ENCODE measurements at regions not wholly inside any gene's neighbourhood (a gene's known extent, or its start where the extent isn't known, plus 50 kb on each side); places are given as distances from the start of the nearest gene placed in this dataset.

DNA sequence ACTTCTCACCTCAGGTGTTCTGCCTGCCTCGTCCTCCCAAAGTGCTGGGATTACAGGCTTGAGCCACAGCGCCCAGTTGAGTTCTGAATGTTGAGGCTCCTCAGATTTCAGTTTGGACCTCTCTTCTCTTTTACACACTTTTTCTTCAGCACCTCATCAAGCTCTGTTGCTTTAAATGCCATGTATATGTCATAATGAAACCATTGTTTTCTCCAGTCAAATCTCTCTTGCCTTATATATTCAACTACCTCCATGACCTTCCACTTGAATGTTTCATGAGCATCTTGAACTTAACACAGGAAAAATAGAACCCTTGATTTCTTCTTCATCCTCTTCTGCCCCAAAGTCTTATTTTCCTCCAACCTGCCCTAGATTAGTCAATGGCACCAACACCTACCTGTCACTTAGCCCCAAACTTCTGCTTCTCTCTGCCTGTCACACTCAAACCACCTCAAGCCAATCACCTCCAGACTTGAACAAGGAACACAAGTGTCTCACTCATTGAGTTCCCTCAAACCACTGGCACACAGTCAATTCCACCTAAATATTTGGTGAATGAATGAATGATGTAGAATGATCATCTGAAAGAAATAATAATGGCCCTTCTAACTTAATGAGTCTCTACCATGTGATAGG, 161.0 kb upstream of the SGK1 start:
- no peaks in the 10 kb centered on the region for H3K36me3 Mint-ChIP-seq
- no peaks in the 10 kb centered on the region for H3K9me3 Mint-ChIP-seq
- ChIA-PET CTCF (interaction anchor here (1.4 kb wide), 1 partner anchor 161 kb away, joined by 3 read pairs; no protein-coding TSS in a partner anchor), POLR2A (no interaction called here)
- no peak for DNase-seq
- intact Hi-C loops (cut with micrococcal nuclease): no loop called here
- peaks cover 2% of the 10 kb centered on the region for H3K4me1 Mint-ChIP-seq (ENCODE audit: low read depth)
- no peak overlapping the region for H3K27ac Mint-ChIP-seq
- H3K27me3 Mint-ChIP-seq: no peaks in the 10 kb centered on the region
- H3K4me3 Mint-ChIP-seq: no peak overlapping the region

DNA sequence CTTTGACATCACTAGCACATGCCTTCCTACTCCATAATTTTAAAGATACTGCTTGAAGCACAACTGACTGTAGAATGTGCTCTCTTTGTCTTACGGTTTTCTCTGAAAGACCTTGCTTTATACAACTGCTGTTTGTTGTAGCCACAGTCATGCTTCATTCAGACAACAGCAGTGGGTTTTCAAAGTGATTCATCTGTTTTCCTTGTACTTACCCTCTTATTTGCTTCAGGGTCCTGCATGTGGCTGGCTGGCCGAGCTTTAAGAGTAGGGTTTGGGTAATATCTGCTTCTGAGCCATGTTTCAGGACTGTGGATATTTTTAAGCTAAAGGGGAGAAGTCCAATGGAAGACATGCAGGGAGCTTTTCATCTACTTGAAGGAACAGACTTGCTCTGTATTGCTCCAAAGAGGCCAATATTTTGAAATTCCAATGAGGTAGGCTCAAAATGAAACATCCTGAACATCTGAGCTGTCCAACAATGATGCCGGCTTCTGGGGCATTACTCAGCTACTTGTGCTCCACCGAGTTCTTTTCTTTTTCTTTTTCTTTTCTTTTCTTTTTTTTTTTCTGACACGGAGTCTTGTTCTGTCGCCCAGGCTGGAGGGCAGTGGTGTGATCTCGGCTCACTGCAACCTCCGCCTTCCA, 160.2 kb upstream of the SGK1 start:
- Mint-ChIP-seq H3K4me3 (no peak overlapping the region), H3K9me3 (no peaks in the 10 kb centered on the region), H3K27ac (no peak overlapping the region), H3K27me3 (no peaks in the 10 kb centered on the region), H3K4me1 (ENCODE audit: low read depth) (peaks cover 2% of the 10 kb centered on the region), H3K36me3 (no peaks in the 10 kb centered on the region)
- POLR2A ChIA-PET: no interaction called here
- DNase-seq: no peak
- CTCF ChIA-PET: interaction anchor here (1.4 kb wide), 1 partner anchor 162 kb away, joined by 3 read pairs; no protein-coding TSS in a partner anchor
- intact Hi-C loops (cut with micrococcal nuclease): no loop called here

DNA sequence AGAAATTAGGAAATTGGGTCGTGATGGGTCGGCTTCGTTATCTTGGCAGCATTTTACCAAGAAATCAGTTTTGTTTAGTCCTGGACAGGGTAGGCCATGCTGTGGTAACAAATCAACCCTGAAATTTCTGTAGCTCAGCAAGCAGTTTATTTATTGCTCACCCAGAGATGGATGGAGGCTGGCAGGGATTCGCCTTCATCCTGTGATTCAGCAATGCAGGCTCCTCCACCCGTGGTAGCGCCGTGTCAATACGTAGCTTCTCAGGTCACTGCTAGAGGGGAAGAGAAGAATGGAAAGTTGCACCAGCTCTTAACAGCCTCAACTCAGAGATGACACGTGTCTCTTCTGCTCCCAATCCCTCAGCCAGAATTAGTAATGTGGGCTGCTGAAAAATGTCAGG, 157.0 kb upstream of the SGK1 start:
- CTCF ChIA-PET: interaction anchor here (1.0 kb wide), 1 partner anchor 166 kb away, joined by 3 read pairs; no protein-coding TSS in a partner anchor
- intact Hi-C loops (cut with micrococcal nuclease): no loop called here
- H3K27me3 Mint-ChIP-seq: no peaks in the 10 kb centered on the region

DNA sequence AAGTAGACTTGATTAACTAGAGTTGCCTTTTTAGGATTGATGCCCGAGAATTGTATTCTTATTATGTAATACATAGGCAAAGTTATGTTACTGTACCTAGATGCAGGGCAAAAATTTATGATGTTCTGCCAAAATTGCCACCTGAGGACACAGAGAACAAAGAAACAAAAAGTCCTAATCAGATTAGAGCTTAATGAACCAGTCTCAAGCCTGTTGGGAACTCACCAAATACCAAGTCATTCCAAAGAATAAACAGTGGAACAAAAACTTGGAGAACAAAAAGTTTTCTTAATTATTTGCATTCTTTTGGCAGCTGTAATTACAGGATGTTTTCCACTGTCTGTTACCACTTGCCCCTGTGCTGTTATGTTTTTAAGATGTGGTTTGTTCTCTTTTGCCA, 154.7 kb upstream of the SGK1 start:
- Mint-ChIP-seq H3K9me3 (no peaks in the 10 kb centered on the region), H3K27me3 (no peaks in the 10 kb centered on the region), H3K4me1 (ENCODE audit: low read depth) (no peaks in the 10 kb centered on the region), H3K27ac (no peak overlapping the region), H3K4me3 (no peak overlapping the region), H3K36me3 (no peaks in the 10 kb centered on the region)
- ChIA-PET CTCF (interaction anchor here (1.0 kb wide), 1 partner anchor 349 kb away, joined by 3 read pairs; no protein-coding TSS in a partner anchor), POLR2A (no interaction called here)
- intact Hi-C loops (cut with micrococcal nuclease): no loop called here
- no peak for DNase-seq

More for the DNA sequence above, 157.0 kb upstream of the SGK1 start:
- Mint-ChIP-seq H3K27ac (no peak overlapping the region), H3K4me3 (no peak overlapping the region), H3K9me3 (no peaks in the 10 kb centered on the region), H3K4me1 (ENCODE audit: low read depth) (no peaks in the 10 kb centered on the region), H3K36me3 (no peaks in the 10 kb centered on the region)
- DNase-seq: no peak
- POLR2A ChIA-PET: no interaction called here

DNA sequence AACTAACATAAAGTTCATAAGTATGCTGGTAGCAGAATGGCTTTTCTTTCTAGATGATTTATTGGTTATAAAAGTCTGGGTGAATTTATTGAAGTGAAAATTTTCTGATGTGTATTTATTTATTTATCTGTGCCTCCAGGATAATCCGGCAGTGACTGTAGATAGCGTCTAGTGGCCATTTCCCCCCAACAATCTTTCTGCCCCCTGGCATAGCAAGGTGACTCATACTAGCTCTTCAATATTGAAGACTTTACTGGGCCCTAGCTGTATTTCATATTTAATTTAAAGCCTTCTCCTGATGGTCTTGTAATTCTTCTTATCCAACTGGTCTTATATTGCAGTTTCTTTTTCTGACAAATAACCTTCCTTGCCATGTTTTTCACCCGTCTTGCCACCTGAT, 154.1 kb upstream of the SGK1 start:
- ChIA-PET CTCF (interaction anchor here (1.0 kb wide), 1 partner anchor 349 kb away, joined by 3 read pairs; no protein-coding TSS in a partner anchor), POLR2A (no interaction called here)
- H3K9me3 Mint-ChIP-seq: no peaks in the 10 kb centered on the region
- no peaks in the 10 kb centered on the region for H3K27me3 Mint-ChIP-seq
- intact Hi-C loops (cut with micrococcal nuclease): no loop called here
- H3K4me1 Mint-ChIP-seq (ENCODE audit: low read depth): no peaks in the 10 kb centered on the region
- no peaks in the 10 kb centered on the region for H3K36me3 Mint-ChIP-seq
- H3K27ac Mint-ChIP-seq: no peak overlapping the region
- DNase-seq: no peak
- no peak overlapping the region for H3K4me3 Mint-ChIP-seq

DNA sequence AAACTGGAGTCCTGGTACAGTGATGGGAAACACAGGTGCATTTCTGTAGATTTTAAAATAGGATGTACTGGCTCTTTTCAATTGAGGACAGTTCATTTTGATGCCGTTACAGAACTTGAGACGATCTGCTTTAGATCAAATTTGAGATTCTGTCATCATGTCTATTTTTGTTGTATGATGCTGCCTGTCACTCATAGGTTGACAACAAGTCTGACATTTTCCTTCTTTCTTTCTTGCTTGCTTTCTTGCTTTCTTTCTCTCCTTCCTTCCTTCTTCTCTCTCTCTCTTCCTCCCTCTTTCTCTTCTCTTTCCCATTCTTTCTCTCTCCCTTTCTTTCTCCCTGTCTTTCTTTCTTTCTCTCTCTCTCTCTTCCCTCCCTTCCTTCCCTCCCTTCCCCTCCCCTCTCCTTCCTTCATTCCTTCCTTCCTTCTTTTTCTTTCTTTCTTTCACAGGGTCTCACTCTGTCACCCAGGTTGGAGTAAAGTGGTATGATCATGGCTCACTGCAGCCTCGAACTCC, 152.6 kb upstream of the SGK1 start:
- Mint-ChIP-seq H3K27me3 (no peaks in the 10 kb centered on the region), H3K4me1 (ENCODE audit: low read depth) (no peaks in the 10 kb centered on the region), H3K36me3 (no peaks in the 10 kb centered on the region), H3K27ac (no peak overlapping the region), H3K4me3 (no peak overlapping the region), H3K9me3 (no peaks in the 10 kb centered on the region)
- no peak for DNase-seq
- CTCF ChIA-PET: no interaction called here
- POLR2A ChIA-PET: no interaction called here
- intact Hi-C loops (cut with micrococcal nuclease): no loop called here

DNA sequence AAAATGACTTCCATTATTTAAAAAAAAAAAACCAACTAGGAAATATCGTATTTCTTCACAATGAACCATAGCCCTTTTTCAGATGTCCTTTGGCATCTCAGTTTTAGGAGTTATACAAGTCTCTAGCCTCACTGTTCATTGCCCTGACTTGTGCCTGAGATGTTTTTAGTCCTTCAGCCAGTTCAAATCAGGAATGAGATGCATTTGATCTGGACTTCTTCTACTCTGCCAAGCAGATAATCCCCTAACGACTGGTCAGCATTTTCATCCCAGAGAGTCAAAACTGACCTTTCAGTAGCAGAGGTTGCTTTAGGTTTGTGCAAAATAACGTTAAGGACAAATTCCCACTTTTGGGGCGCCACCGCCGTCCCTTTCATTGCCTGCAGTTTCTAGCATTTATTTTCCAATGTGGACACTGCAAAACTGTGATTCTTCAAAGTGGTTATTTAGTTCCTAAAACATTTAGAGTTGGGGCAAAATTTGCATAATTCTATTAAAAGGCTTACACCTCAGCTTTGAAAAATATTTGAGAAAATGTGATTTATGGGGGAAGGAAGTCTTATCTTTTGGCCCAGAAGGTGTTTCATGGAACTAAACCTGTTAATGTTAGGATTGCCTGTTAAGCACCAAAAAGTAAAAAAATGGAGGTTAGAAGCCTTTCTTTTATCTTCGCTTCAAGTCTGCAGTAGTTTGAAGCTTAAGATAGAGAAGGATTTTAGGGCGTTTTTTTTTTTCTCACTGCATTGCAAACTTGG, 152.0 kb upstream of the SGK1 start:
- POLR2A ChIA-PET: no interaction called here
- no peak overlapping the region for H3K4me3 Mint-ChIP-seq

DNA sequence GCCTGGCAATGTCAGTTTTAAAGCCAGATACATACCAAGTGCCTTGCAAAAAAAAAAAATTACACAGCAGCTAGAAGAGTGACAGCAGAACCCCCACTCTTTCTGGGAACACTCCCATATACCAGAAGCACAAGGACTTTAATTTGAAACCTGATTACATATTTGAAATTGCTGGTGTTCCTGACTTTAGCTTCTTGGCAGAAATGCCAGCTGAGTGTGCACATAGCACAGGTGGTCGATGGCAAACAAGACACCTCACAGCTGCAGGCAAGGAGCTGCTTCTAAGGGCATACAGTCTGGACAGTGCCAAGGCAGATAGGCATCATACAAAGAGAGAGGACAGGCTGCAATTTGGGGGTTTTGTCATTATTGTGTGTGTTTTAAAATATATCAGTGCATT, 150.7 kb upstream of the SGK1 start:
- Mint-ChIP-seq H3K27me3 (no peaks in the 10 kb centered on the region), H3K4me1 (ENCODE audit: low read depth) (peaks cover 4% of the 10 kb centered on the region), H3K36me3 (no peaks in the 10 kb centered on the region), H3K27ac (no peak overlapping the region), H3K9me3 (no peaks in the 10 kb centered on the region), H3K4me3 (no peak overlapping the region)
- CTCF ChIA-PET: no interaction called here
- POLR2A ChIA-PET: no interaction called here
- intact Hi-C loops (cut with micrococcal nuclease): no loop called here
- DNase-seq: no peak

More for the DNA sequence above, 152.0 kb upstream of the SGK1 start:
- no peak for DNase-seq
- Mint-ChIP-seq H3K4me1 (ENCODE audit: low read depth) (peaks cover under 1% of the 10 kb centered on the region), H3K9me3 (no peaks in the 10 kb centered on the region), H3K27me3 (no peaks in the 10 kb centered on the region), H3K27ac (no peak overlapping the region), H3K36me3 (no peaks in the 10 kb centered on the region)
- intact Hi-C loops (cut with micrococcal nuclease): no loop called here
- CTCF ChIA-PET: no interaction called here

DNA sequence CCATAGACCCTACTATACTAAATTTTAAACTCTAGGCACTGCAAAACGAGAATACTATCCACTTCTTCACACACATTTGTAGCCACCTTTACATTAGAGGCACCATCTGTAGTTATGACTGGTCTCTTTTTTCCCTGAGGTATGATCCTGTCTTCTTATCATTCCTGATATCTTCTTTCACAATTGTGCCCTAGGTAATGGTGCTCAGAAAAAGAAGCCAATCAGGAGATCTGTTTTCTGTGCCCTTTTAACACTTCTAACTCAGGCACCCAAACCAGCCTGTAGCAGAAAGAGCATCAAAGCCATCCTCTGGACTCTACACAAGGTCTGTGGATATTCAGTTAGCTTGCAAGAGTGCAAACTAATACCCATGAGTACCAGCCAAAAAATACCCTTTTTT, 149.7 kb upstream of the SGK1 start:
- H3K4me1 Mint-ChIP-seq (ENCODE audit: low read depth): peaks cover 4% of the 10 kb centered on the region
- H3K9me3 Mint-ChIP-seq: no peaks in the 10 kb centered on the region
- H3K4me3 Mint-ChIP-seq: no peak overlapping the region
- ChIA-PET POLR2A (interaction anchor here (0.6 kb wide), 1 partner anchor 229 kb away, joined by 4 read pairs; no protein-coding TSS in a partner anchor), CTCF (interaction anchor here (0.7 kb wide), 1 partner anchor 13 kb away, joined by 3 read pairs; no protein-coding TSS in a partner anchor)
- DNase-seq: no peak
- intact Hi-C loops (cut with micrococcal nuclease): no loop called here
- no peaks in the 10 kb centered on the region for H3K27me3 Mint-ChIP-seq
- no peak overlapping the region for H3K27ac Mint-ChIP-seq
- H3K36me3 Mint-ChIP-seq: no peaks in the 10 kb centered on the region

DNA sequence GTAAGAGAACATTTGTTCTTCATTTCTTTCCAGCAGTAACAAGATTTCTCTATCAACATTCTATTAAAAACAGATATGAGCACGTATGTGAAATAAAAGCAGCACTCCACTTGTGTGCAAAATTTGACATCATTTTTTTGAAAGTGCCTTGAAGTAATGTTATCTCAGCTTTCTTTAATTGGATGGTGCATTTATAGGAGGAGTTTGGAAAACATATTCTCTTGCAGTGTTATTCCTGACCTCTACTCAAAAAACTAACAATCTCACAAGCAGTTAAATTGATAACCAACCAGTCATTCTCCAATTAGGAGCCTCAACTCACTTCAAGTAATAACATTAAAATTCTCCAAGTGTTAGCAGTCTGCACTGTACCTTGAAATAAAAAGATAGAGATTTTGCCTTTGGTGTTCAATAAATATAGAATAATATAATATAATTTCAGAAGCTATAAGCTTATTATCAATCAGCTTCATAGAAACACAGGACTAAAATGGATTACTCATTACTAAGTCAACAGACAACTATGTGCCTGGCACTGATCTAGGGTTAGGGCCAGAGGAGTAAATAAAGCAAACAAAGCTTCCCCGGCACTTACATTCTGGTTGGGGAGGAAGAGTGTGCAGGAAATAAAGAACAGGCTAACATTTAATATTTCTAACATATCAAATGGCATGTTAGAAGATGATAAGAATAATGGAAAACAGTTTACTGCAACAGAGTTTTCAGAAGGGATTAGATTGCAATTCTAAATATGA, 149.0 kb upstream of the SGK1 start:
- no peak overlapping the region for H3K27ac Mint-ChIP-seq
- no peaks in the 10 kb centered on the region for H3K9me3 Mint-ChIP-seq
- no peaks in the 10 kb centered on the region for H3K27me3 Mint-ChIP-seq
- CTCF ChIA-PET: interaction anchor here (0.7 kb wide), 1 partner anchor 12 kb away, joined by 3 read pairs; no protein-coding TSS in a partner anchor
- intact Hi-C loops (cut with micrococcal nuclease): no loop called here
- no peak for DNase-seq
- no peaks in the 10 kb centered on the region for H3K36me3 Mint-ChIP-seq
- peaks cover 4% of the 10 kb centered on the region for H3K4me1 Mint-ChIP-seq (ENCODE audit: low read depth)
- H3K4me3 Mint-ChIP-seq: no peak overlapping the region
- POLR2A ChIA-PET: interaction anchor here (0.6 kb wide), 1 partner anchor 230 kb away, joined by 4 read pairs; no protein-coding TSS in a partner anchor

DNA sequence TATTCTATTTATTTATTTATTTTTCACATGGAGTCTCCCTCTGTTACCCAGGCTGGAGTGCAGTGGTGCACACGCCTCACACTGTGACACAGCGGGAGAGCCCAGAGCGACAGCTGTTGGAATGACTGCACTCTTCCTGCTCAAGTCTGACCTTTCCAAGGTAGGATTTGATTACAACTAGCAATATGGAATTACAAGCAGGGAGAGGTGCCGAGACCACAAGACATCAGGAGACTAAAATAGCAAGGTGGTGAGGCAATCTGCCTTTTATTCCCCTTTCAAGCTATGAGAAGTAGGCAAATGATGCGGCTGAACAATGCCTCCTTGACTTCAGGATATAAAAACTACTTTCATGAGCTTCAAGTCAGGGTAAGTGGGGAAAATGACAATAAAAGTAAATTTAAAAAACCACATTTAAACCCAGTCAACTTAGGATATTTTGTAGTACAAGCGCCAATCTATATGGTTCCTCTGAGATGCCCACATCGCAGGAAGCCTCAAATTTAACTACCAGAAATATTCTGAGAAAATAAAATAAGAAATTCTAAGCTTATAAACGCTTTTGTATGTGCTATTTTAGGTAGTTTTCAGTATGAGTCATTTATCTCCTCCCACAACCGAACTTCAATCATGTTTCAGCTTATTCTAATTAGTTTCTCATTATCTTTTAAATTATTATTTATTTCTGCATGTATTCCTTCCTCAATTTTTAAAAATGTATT, 146.9 kb upstream of the SGK1 start:
- intact Hi-C loops (cut with micrococcal nuclease): no loop called here
- no peaks in the 10 kb centered on the region for H3K36me3 Mint-ChIP-seq
- ChIA-PET CTCF (interaction anchor here (0.7 to 1.3 kb wide), 5 partner anchors 29 to 658 kb away, joined by 3 to 9 read pairs (median 3); no protein-coding TSS in a partner anchor), POLR2A (interaction anchor here (1.1 kb wide), 1 partner anchor 22 kb away, joined by 3 read pairs; no protein-coding TSS in a partner anchor)
- DNase-seq: no peak
- H3K4me1 Mint-ChIP-seq (ENCODE audit: low read depth): peaks cover 4% of the 10 kb centered on the region
- no peak overlapping the region for H3K4me3 Mint-ChIP-seq
- H3K9me3 Mint-ChIP-seq: no peaks in the 10 kb centered on the region
- H3K27ac Mint-ChIP-seq: no peak overlapping the region
- no peaks in the 10 kb centered on the region for H3K27me3 Mint-ChIP-seq
